Stomach (tissue), 8 donors: ENCODE measurements at regions not wholly inside any gene's neighbourhood (a gene's known extent, or its start where the extent isn't known, plus 50 kb on each side); places are given as distances from the start of the nearest gene placed in this dataset.

Experiments
- DNase-seq, 2 donors: peaks; one replicate each; pipeline versions ENCODE4 v3.0.0 to v3.0.0-alpha.2; 2013 to 2019
- H3K27ac ChIP-seq, 5 donors: fragments of 200-600 bp in 4 of 5; sonication (generic) in 4 of 5; one replicate each; pipeline ENCODE4 v1.5.1; 2013 to 2019; ENCODE audit warnings: mild to moderate bottlenecking in 1 of 5, moderate library complexity in 1 of 5
- H3K27me3 ChIP-seq, 3 donors: fragments of 200-600 bp; sonication (generic); one replicate each; pipeline ENCODE4 v1.5.1; 2017 to 2019; ENCODE audit warnings: mixed run types in 1 of 3
- H3K36me3 ChIP-seq, 4 donors: fragments of 200-600 bp; sonication (generic); 1 replicate in 3 of 4; 2 replicates in 1 of 4; pipeline ENCODE4 v1.5.1; 2016 to 2019
- H3K4me1 ChIP-seq, 4 donors: fragments of 200-600 bp; sonication (generic); one replicate each; pipeline ENCODE4 v1.5.1; 2016 to 2019
- H3K4me3 ChIP-seq, 4 donors: fragments of 200-600 bp; sonication (generic) in 3 of 4; one replicate each; pipeline ENCODE4 v1.5.1; 2016 to 2019; ENCODE audit warnings: mild to moderate bottlenecking in 1 of 4
- H3K9me3 ChIP-seq, 4 donors: fragments of 200-600 bp; sonication (generic); one replicate each; pipeline ENCODE4 v1.5.1; 2016 to 2019
- CTCF ChIP-seq, 7 experiments: fragments of 450-650 bp in 4 of 7; fragments of 200-600 bp in 3 of 7; sonication (generic) in 3 of 7; IDR thresholded peaks; one replicate each; pipeline ENCODE4 v1.5.1; 2016 to 2019; ENCODE audit warnings: antibody characterized with exemption in 7 of 7, control low read depth in 2 of 7, mild to moderate bottlenecking in 1 of 7
- EP300 ChIP-seq: sonication (generic); formaldehyde crosslinking; IDR thresholded peaks from one replicate; pipeline ENCODE4 v1.6.1; 2017; ENCODE audit warnings: antibody characterized with exemption
- POLR2A ChIP-seq, 4 donors: fragments of 450-650 bp; IDR thresholded peaks; one replicate each; pipeline ENCODE4 v1.6.1; 2016; ENCODE audit warnings: antibody characterized with exemption in 4 of 4, control low read depth in 2 of 4, mild to moderate bottlenecking in 1 of 4, moderate library complexity in 1 of 4
- POLR2AphosphoS5 ChIP-seq, 3 donors: sonication (generic); formaldehyde crosslinking; IDR thresholded peaks; one replicate each; pipeline ENCODE4 v1.6.1; 2016; ENCODE audit warnings: antibody characterized with exemption in 3 of 3
- WGBS, 5 donors: extraction: QIAGEN DNeasy Blood & Tissue Kit in 3 of 5; methylation state at CpG; one replicate each; pipeline versions ENCODE4 v1.1.5 to v1.1.7; 2013 to 2018; 5-methylcytosine and 5-hydroxymethylcytosine counted together
- intact Hi-C: fragments of 100-400 bp; cut with DNase I; formaldehyde crosslinking; loops from one replicate; pipeline ENCODE4 v1.15.1; 2023; ENCODE audit warnings: low total_unique reads
- donor health status: healthy with polysubstance abuse.
- donor health status: Bipolar disorder and iron deficiency.
- donor health status: healthy.

- Histone ChIP-seq H3K9me3 (peaks cover 0 to 30% (median 19%) of the 10 kb centered on the region in 4 donors), H3K4me1 (no peaks in the 10 kb centered on the region), H3K36me3 (no peaks in the 10 kb centered on the region), H3K27ac (no peak overlapping the region), H3K4me3 (no peak overlapping the region), H3K27me3 (no peaks in the 10 kb centered on the region)
- no peak for TF ChIP-seq CTCF (IDR thresholded peaks at IDR 0.05)
- TF ChIP-seq POLR2AphosphoS5 (IDR thresholded peaks at IDR 0.05): no peak
- intact Hi-C loops: no loop called here
- DNase-seq: no peak
- WGBS, 5 donors: 78 to 89% (median 85%) methylated on average over 1 of the region's 1 CpG
These were observed 385.9 kb downstream of the MAN2A1 start for GRCh38 chr5:110075656-110076055.

- 76 to 84% (median 82%) methylated on average over 3 of the region's 3 CpGs for WGBS, 5 donors
- DNase-seq: no peak
- no peaks in the 10 kb centered on the region for H3K27me3 ChIP-seq
- no peak overlapping the region for H3K4me3 ChIP-seq
- TF ChIP-seq POLR2A (IDR thresholded peaks at IDR 0.05) (no peak), POLR2AphosphoS5 (IDR thresholded peaks at IDR 0.05) (no peak), CTCF (IDR thresholded peaks at IDR 0.05) (no peak), EP300 (no peak)
- no peaks in the 10 kb centered on the region for H3K4me1 ChIP-seq
- peaks cover 0 to 24% (median 18%) of the 10 kb centered on the region in 4 donors for H3K9me3 ChIP-seq
- intact Hi-C loops: no loop called here
- no peak overlapping the region for H3K27ac ChIP-seq
- H3K36me3 ChIP-seq: no peaks in the 10 kb centered on the region
These were observed 387.4 kb downstream of the MAN2A1 start for GRCh38 chr5:110077147-110077546.

- WGBS, 5 donors: 79 to 91% (median 87%) methylated on average over 3 of the region's 3 CpGs
- Histone ChIP-seq H3K4me1 (no peaks in the 10 kb centered on the region), H3K36me3 (no peaks in the 10 kb centered on the region), H3K9me3 (no peaks in the 10 kb centered on the region), H3K27ac (no peak overlapping the region), H3K4me3 (no peak overlapping the region), H3K27me3 (no peaks in the 10 kb centered on the region)
- intact Hi-C loops: no loop called here
- TF ChIP-seq POLR2A (IDR thresholded peaks at IDR 0.05): no peak
- TF ChIP-seq EP300: no peak
- no peak for TF ChIP-seq CTCF (IDR thresholded peaks at IDR 0.05)
- TF ChIP-seq POLR2AphosphoS5 (IDR thresholded peaks at IDR 0.05): no peak
- no peak for DNase-seq
These were observed 392.5 kb downstream of the MAN2A1 start for GRCh38 chr5:110082194-110082593.

- Histone ChIP-seq H3K27ac (no peak overlapping the region), H3K4me1 (no peaks in the 10 kb centered on the region), H3K4me3 (no peak overlapping the region), H3K9me3 (no peaks in the 10 kb centered on the region), H3K36me3 (no peaks in the 10 kb centered on the region), H3K27me3 (no peaks in the 10 kb centered on the region)
- DNase-seq: no peak
- intact Hi-C loops: no loop called here
- no peak for TF ChIP-seq POLR2A (IDR thresholded peaks at IDR 0.05)
- no peak for TF ChIP-seq POLR2AphosphoS5 (IDR thresholded peaks at IDR 0.05)
- TF ChIP-seq CTCF (IDR thresholded peaks at IDR 0.05): no peak
- TF ChIP-seq EP300: no peak
- 86 to 97% (median 93%) methylated on average over 2 of the region's 2 CpGs for WGBS, 5 donors
These were observed 393.1 kb downstream of the MAN2A1 start for GRCh38 chr5:110082863-110083262.
